PC-9 (cell line): ENCODE measurements at regions not wholly inside any gene's neighbourhood (a gene's known extent, or its start where the extent isn't known, plus 50 kb on each side); places are given as distances from the start of the nearest gene placed in this dataset.

ENCODE experiments used
- BruUV-seq: library from RNA; stranded (reverse); fragments of 400-500 nt; replicated peaks from 2 replicates; lab custom pipeline; 2021; lab: Mats Ljungman, UMichigan
- CTCF ChIA-PET: fragments of 300-600 bp; sonication (Branson Sonifier 250); formaldehyde crosslinking; loops from one replicate; lab custom pipeline; 2022; ENCODE audit warnings: antibody characterized with exemption; lab: Charles Lee
- POLR2A ChIA-PET: fragments of 300-600 bp; sonication (Branson Sonifier 250); formaldehyde crosslinking; loops from one replicate; lab custom pipeline; 2022; ENCODE audit warnings: antibody characterized with exemption; ENCODE audit not compliant: unreplicated experiment; lab: Charles Lee
- DNase-seq, 2 experiments: peaks; one replicate each; pipeline versions ENCODE4 v3.0.0 to v3.0.0-alpha.2; 2015 to 2022; ENCODE audit warnings: mixed read lengths in 1 of 2
- H2AFZ ChIP-seq: fragments of 200-600 bp; sonication (generic); 2 replicates; pipeline ENCODE4 v1.8.1; 2017; ENCODE audit warnings: antibody characterized with exemption
- H3F3A ChIP-seq: fragments of 200-600 bp; sonication (generic); 2 replicates; pipeline ENCODE4 v1.8.1; 2017; ENCODE audit warnings: antibody characterized with exemption, mild to moderate bottlenecking, low read depth; ENCODE audit not compliant: insufficient read depth
- H3K27ac ChIP-seq: fragments of 200-600 bp; sonication (generic); 2 replicates; pipeline ENCODE4 v1.6.1; 2016; ENCODE audit warnings: mixed run types
- H3K27me3 ChIP-seq: fragments of 200-600 bp; sonication (generic); 2 replicates; pipeline ENCODE4 v1.6.1; 2016; ENCODE audit warnings: low read depth, mixed run types; ENCODE audit not compliant: insufficient read depth
- H3K36me3 ChIP-seq: fragments of 200-600 bp; sonication (generic); 2 replicates; pipeline ENCODE4 v1.6.1; 2016; ENCODE audit warnings: low read depth, mixed run types
- H3K4me1 ChIP-seq: fragments of 200-600 bp; sonication (generic); replicated peaks from 2 replicates; pipeline ENCODE4 v1.6.1; 2016; ENCODE audit warnings: mixed run types; ENCODE audit not compliant: insufficient read depth
- H3K4me2 ChIP-seq: fragments of 200-600 bp; sonication (generic); 2 replicates; pipeline ENCODE4 v1.6.1; 2017; ENCODE audit warnings: mixed run types
- H3K4me3 ChIP-seq: fragments of 200-600 bp; sonication (generic); 2 replicates; pipeline ENCODE4 v1.6.1; 2016; ENCODE audit warnings: mixed run types
- H3K79me2 ChIP-seq: fragments of 200-600 bp; sonication (generic); 2 replicates; pipeline ENCODE4 v1.6.1; 2017; ENCODE audit warnings: low read depth, mixed run types
- H3K9me2 ChIP-seq: fragments of 200-600 bp; sonication (generic); 2 replicates; pipeline ENCODE4 v1.8.1; 2017; ENCODE audit warnings: mild to moderate bottlenecking; ENCODE audit not compliant: insufficient read depth
- H3K9me3 ChIP-seq: fragments of 200-600 bp; sonication (generic); 2 replicates; pipeline ENCODE4 v1.8.1; 2016; ENCODE audit warnings: low read depth; ENCODE audit not compliant: insufficient read depth
- H4K20me1 ChIP-seq: fragments of 200-600 bp; sonication (generic); 2 replicates; pipeline ENCODE4 v1.8.1; 2017; ENCODE audit not compliant: insufficient read depth
- EZH2 ChIP-seq: fragments of 200-600 bp; sonication (generic); IDR thresholded peaks from 2 replicates; pipeline ENCODE4 v1.8.0; 2017; ENCODE audit warnings: antibody characterized with exemption, low read depth
- intact Hi-C: fragments of 100-400 bp; cut with micrococcal nuclease; formaldehyde crosslinking; loops from one replicate; pipeline ENCODE4 v1.10.0; 2022; ENCODE audit not compliant: unreplicated experiment
- TF ChIP-seq, protein P1 (sequence below): fragments of 200-600 bp; sonication (generic); conservative IDR thresholded peaks from 2 replicates; pipeline ENCODE4 v1.6.1; 2017; ENCODE audit warnings: mixed run types, antibody characterized with exemption, mild to moderate bottlenecking, moderate library complexity

DNA sequence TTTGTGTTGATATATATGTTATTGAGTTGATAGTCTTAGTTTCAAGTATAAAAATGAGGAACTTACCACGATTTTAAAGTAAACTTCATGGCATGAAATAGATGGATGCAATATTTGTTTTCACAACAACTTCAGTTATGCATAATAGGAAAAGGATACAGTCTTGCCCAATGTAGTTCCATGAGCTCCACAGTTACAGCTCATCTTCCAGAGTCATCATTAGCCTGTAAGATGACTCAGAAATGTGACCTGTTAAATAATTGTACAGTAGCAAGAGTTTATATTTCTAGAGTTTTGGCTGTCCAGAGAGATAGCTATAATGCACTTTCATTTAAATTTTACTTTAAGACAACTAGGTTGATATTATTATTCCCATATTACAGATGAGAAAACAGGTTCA lies 80.9 kb upstream of the ARHGAP28 start:
- Histone ChIP-seq H3K9me3 (no peaks in the 10 kb centered on the region), H3K4me2 (no peak overlapping the region), H3K36me3 (no peaks in the 10 kb centered on the region), H3K27ac (no peak overlapping the region), H3F3A (no peaks in the 10 kb centered on the region), H3K9me2 (no peaks in the 10 kb centered on the region), H3K79me2 (no peaks in the 10 kb centered on the region), H4K20me1 (no peaks in the 10 kb centered on the region), H2AFZ (no peak overlapping the region), H3K27me3 (peaks cover 20% of the 10 kb centered on the region), H3K4me3 (no peak overlapping the region), H3K4me1 (no peaks in the 10 kb centered on the region)
- no peak for TF ChIP-seq EZH2
- TF ChIP-seq, protein P1, sequence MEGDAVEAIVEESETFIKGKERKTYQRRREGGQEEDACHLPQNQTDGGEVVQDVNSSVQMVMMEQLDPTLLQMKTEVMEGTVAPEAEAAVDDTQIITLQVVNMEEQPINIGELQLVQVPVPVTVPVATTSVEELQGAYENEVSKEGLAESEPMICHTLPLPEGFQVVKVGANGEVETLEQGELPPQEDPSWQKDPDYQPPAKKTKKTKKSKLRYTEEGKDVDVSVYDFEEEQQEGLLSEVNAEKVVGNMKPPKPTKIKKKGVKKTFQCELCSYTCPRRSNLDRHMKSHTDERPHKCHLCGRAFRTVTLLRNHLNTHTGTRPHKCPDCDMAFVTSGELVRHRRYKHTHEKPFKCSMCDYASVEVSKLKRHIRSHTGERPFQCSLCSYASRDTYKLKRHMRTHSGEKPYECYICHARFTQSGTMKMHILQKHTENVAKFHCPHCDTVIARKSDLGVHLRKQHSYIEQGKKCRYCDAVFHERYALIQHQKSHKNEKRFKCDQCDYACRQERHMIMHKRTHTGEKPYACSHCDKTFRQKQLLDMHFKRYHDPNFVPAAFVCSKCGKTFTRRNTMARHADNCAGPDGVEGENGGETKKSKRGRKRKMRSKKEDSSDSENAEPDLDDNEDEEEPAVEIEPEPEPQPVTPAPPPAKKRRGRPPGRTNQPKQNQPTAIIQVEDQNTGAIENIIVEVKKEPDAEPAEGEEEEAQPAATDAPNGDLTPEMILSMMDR, result no peak
- BruUV-seq, result no TSS peak
- POLR2A ChIA-PET, result no interaction called here
- intact Hi-C loops, result no loop called here
- CTCF ChIA-PET, result no interaction called here
- DNase-seq, result no peak

GRCh38 chr18:6649421-6650126 lies 79.9 kb upstream of the ARHGAP28 start:
- H3K9me2 ChIP-seq, result no peaks in the 10 kb centered on the region
- DNase-seq, result no peak
- BruUV-seq, result no TSS peak
- no peak overlapping the region for H2AFZ ChIP-seq
- no peak overlapping the region for H3K4me2 ChIP-seq
- H3K79me2 ChIP-seq, result no peaks in the 10 kb centered on the region
- ChIA-PET CTCF (no interaction called here), POLR2A (no interaction called here)
- H3F3A ChIP-seq, result no peaks in the 10 kb centered on the region
- TF ChIP-seq, protein P1, result no peak
- TF ChIP-seq EZH2, result no peak
- H3K9me3 ChIP-seq, result no peaks in the 10 kb centered on the region
- no peak overlapping the region for H3K4me3 ChIP-seq
- H3K4me1 ChIP-seq, result no peaks in the 10 kb centered on the region
- H3K27ac ChIP-seq, result no peak overlapping the region
- no peaks in the 10 kb centered on the region for H3K36me3 ChIP-seq
- intact Hi-C loops, result no loop called here
- peaks cover 20% of the 10 kb centered on the region for H3K27me3 ChIP-seq
- H4K20me1 ChIP-seq, result no peaks in the 10 kb centered on the region

- CTCF ChIA-PET, result no interaction called here
- Histone ChIP-seq H3K4me2 (no peak overlapping the region), H2AFZ (no peak overlapping the region), H3K27me3 (peaks cover 20% of the 10 kb centered on the region), H3K4me1 (no peaks in the 10 kb centered on the region), H3F3A (no peaks in the 10 kb centered on the region), H3K36me3 (no peaks in the 10 kb centered on the region), H3K9me2 (no peaks in the 10 kb centered on the region), H3K79me2 (no peaks in the 10 kb centered on the region), H3K4me3 (no peak overlapping the region), H3K9me3 (no peaks in the 10 kb centered on the region), H3K27ac (no peak overlapping the region), H4K20me1 (no peaks in the 10 kb centered on the region)
- no TSS peak for BruUV-seq
- no peak for TF ChIP-seq EZH2
- no peak for DNase-seq
- POLR2A ChIA-PET, result no interaction called here
- intact Hi-C loops, result no loop called here
Observed at GRCh38 chr18:6650127-6650507, 79.4 kb upstream of the ARHGAP28 start.

DNA sequence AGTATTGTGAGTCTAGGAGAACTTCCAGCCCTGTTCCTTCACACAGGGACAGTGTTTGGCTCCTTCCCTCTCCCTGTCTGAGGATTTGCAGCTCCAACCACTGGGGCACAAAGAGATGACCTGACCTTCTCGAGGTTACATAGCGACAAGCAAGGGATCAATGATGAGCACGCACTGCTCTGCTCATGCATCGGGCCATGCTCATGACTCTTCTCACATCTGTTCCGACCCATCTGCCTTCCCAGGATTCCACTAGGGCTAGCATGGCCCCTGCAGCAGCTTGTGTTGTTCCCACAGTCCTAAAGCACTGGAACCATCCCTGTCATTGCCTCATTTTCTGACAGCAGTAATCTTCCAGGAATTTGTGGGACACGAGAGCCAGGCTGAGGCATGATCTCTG lies 78.8 kb upstream of the ARHGAP28 start:
- no peak for DNase-seq
- H3K4me2 ChIP-seq, result no peak overlapping the region
- no peaks in the 10 kb centered on the region for H3K9me3 ChIP-seq
- peaks cover 15% of the 10 kb centered on the region for H3K27me3 ChIP-seq
- no TSS peak for BruUV-seq
- no peak for TF ChIP-seq EZH2
- TF ChIP-seq, protein P1, result no peak
- ChIA-PET CTCF (no interaction called here), POLR2A (no interaction called here)
- H3K4me3 ChIP-seq, result no peak overlapping the region
- no peaks in the 10 kb centered on the region for H3K4me1 ChIP-seq
- H3K36me3 ChIP-seq, result no peaks in the 10 kb centered on the region
- H3K79me2 ChIP-seq, result no peaks in the 10 kb centered on the region
- H3K9me2 ChIP-seq, result no peaks in the 10 kb centered on the region
- H3K27ac ChIP-seq, result no peak overlapping the region
- H3F3A ChIP-seq, result no peaks in the 10 kb centered on the region
- no peak overlapping the region for H2AFZ ChIP-seq
- intact Hi-C loops, result no loop called here
- H4K20me1 ChIP-seq, result no peaks in the 10 kb centered on the region
